Activated T-helper 1 cell treated with Interleukin-2 at 50 U/mL for 16 hours (primary cell): ENCODE measurements at regions not wholly inside any gene's neighbourhood (a gene's known extent, or its start where the extent isn't known, plus 50 kb on each side); places are given as distances from the start of the nearest gene placed in this dataset.
"Not testable (repeated sequence)": the region's sequence is repeated elsewhere in the genome, so short reads cannot be mapped to it uniquely, and the experiment has no call there.

Experiments used
- DNase-seq: peaks from one replicate; pipeline ENCODE4 v3.0.0-alpha.2; 2020; ENCODE audit warnings: low read depth

- no peak for DNase-seq
Measured at GRCh38 chr4:26242451-26242850, 78.4 kb upstream of the RBPJ start.

- DNase-seq: not testable (repeated sequence)
Measured at GRCh38 chr4:26244138-26244537, 76.7 kb upstream of the RBPJ start.

- no peak for DNase-seq
Measured at GRCh38 chr4:26248647-26249046, 72.2 kb upstream of the RBPJ start.

- no peak for DNase-seq
Measured at GRCh38 chr4:26252349-26253025, 68.3 kb upstream of the RBPJ start.

- DNase-seq: no peak
Measured at GRCh38 chr4:26253968-26254367, 66.8 kb upstream of the RBPJ start.

GRCh38 chr4:26255989-26256388 lies 64.8 kb upstream of the RBPJ start:
- no peak for DNase-seq

- not testable (repeated sequence) for DNase-seq
Measured at GRCh38 chr4:26257444-26257843, 63.4 kb upstream of the RBPJ start.

GRCh38 chr4:26257850-26258249 lies 63.0 kb upstream of the RBPJ start:
- DNase-seq: no peak

- DNase-seq: no peak
Measured at GRCh38 chr4:26260571-26260970, 60.2 kb upstream of the RBPJ start.

- DNase-seq: no peak
Measured at GRCh38 chr4:26261405-26261804, 59.4 kb upstream of the RBPJ start.

GRCh38 chr4:26263165-26263564 lies 57.6 kb upstream of the RBPJ start:
- no peak for DNase-seq

- no peak for DNase-seq
Measured at GRCh38 chr4:26264109-26264508, 56.7 kb upstream of the RBPJ start.

GRCh38 chr4:26267087-26267486 lies 53.7 kb upstream of the RBPJ start:
- no peak for DNase-seq

GRCh38 chr4:26268246-26268645 lies 52.6 kb upstream of the RBPJ start:
- DNase-seq: no peak

- DNase-seq: no peak
Measured at GRCh38 chr4:26269038-26269437, 51.8 kb upstream of the RBPJ start.
